ENCODE measurements at regions not wholly inside any gene's neighbourhood (a gene's known extent, or its start where the extent isn't known, plus 50 kb on each side); places are given as distances from the start of the nearest gene placed in this dataset.

- Mint-ChIP-seq H3K27me3 (ENCODE audit: low read depth) (no peaks in the 10 kb centered on the region), H3K4me1 (peaks cover 2% of the 10 kb centered on the region; the same call in 1 of the 2 replicates), H3K9me3 (peaks cover 52% of the 10 kb centered on the region), H3K27ac (no peak overlapping the region), H3K4me3 (no peak overlapping the region), H3K36me3 (peaks cover 31% of the 10 kb centered on the region)
- ATAC-seq, result no peak
- TF ChIP-seq ZNF263 (CRISPR knock-in tag; IDR thresholded peaks at IDR 0.05; ENCODE audit: low read depth) (no peak), RORB (CRISPR knock-in tag; IDR thresholded peaks at IDR 0.05) (no peak), ZMAT4 (CRISPR knock-in tag; IDR thresholded peaks at IDR 0.05) (no peak), E2F4 (CRISPR knock-in tag; IDR thresholded peaks at IDR 0.05; ENCODE audit: borderline replicate concordance, low read depth) (no peak), TCF7 (CRISPR knock-in tag; IDR thresholded peaks at IDR 0.05; ENCODE audit: low read depth) (no peak), ZNF532 (CRISPR knock-in tag; IDR thresholded peaks at IDR 0.05; ENCODE audit: borderline replicate concordance) (no peak), EMX1 (CRISPR knock-in tag; IDR thresholded peaks at IDR 0.05) (no peak), SOX15 (CRISPR knock-in tag; IDR thresholded peaks at IDR 0.05) (no peak), ZNF219 (CRISPR knock-in tag; IDR thresholded peaks at IDR 0.05; ENCODE audit: borderline replicate concordance) (no peak), AFF4 (CRISPR knock-in tag; IDR thresholded peaks at IDR 0.05; ENCODE audit: borderline replicate concordance) (no peak), NR1H2 (CRISPR knock-in tag; IDR thresholded peaks at IDR 0.05) (no peak), SP1 (CRISPR knock-in tag; conservative IDR thresholded peaks at IDR 0.05) (no peak), SMAD4 (CRISPR knock-in tag; IDR thresholded peaks at IDR 0.05) (no peak), CREM (CRISPR knock-in tag; IDR thresholded peaks at IDR 0.05) (no peak)
- TF ChIP-seq, protein P1, sequence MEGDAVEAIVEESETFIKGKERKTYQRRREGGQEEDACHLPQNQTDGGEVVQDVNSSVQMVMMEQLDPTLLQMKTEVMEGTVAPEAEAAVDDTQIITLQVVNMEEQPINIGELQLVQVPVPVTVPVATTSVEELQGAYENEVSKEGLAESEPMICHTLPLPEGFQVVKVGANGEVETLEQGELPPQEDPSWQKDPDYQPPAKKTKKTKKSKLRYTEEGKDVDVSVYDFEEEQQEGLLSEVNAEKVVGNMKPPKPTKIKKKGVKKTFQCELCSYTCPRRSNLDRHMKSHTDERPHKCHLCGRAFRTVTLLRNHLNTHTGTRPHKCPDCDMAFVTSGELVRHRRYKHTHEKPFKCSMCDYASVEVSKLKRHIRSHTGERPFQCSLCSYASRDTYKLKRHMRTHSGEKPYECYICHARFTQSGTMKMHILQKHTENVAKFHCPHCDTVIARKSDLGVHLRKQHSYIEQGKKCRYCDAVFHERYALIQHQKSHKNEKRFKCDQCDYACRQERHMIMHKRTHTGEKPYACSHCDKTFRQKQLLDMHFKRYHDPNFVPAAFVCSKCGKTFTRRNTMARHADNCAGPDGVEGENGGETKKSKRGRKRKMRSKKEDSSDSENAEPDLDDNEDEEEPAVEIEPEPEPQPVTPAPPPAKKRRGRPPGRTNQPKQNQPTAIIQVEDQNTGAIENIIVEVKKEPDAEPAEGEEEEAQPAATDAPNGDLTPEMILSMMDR (IDR thresholded peaks at IDR 0.05), result no peak
- CTCF ChIA-PET, result no interaction called here
- DNase-seq (ENCODE audit: low spot score), result no peak
- POLR2A ChIA-PET, result no interaction called here
Observed at GRCh38 chr3:173217127-173217526, 76.1 kb upstream of the SPATA16 start.

DNA sequence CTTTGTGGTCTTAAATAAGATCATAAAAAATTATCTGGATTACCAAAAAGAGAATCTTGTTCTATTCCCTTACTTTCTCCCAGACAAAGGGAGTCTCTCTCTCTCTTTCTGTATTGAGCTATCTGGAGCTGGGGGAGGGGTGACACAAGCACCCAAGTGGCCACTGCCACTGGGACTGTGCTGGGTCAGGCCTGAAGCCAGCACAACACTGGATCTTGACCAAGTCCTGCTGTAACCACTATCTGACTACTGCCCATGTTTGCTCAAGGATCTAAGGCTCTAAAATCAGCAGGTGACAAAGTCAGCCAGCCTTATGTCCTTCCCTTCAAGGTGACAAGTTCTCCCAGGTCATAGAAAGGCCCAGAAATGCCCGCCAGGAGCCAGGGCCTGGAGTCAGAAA lies 75.0 kb upstream of the SPATA16 start:
- Mint-ChIP-seq H3K4me1 (peaks cover 3% of the 10 kb centered on the region), H3K27ac (no peak overlapping the region), H3K9me3 (peaks cover 48% of the 10 kb centered on the region), H3K4me3 (no peak overlapping the region), H3K27me3 (ENCODE audit: low read depth) (no peaks in the 10 kb centered on the region), H3K36me3 (peaks cover 30% of the 10 kb centered on the region)
- DNase-seq (ENCODE audit: low spot score) (no peak), ATAC-seq (no peak)
- ChIA-PET POLR2A (no interaction called here), CTCF (no interaction called here)
- TF ChIP-seq MXD4 (CRISPR knock-in tag; IDR thresholded peaks at IDR 0.05; ENCODE audit: borderline replicate concordance) (no peak), ZNF138 (CRISPR knock-in tag; conservative IDR thresholded peaks at IDR 0.05) (no peak), ZNF232 (CRISPR knock-in tag; IDR thresholded peaks at IDR 0.05) (no peak), CDX4 (CRISPR knock-in tag; IDR thresholded peaks at IDR 0.05; ENCODE audit: borderline replicate concordance) (no peak), E2F4 (CRISPR knock-in tag; IDR thresholded peaks at IDR 0.05; ENCODE audit: borderline replicate concordance, low read depth) (no peak), FOXP1 (CRISPR knock-in tag; IDR thresholded peaks at IDR 0.05; ENCODE audit: borderline replicate concordance) (no peak), RORB (CRISPR knock-in tag; IDR thresholded peaks at IDR 0.05) (no peak), USF1 (CRISPR knock-in tag; IDR thresholded peaks at IDR 0.05) (no peak), ZNF423 (CRISPR knock-in tag; IDR thresholded peaks at IDR 0.05) (no peak), ZNF219 (CRISPR knock-in tag; IDR thresholded peaks at IDR 0.05; ENCODE audit: borderline replicate concordance) (no peak), ZNF263 (CRISPR knock-in tag; IDR thresholded peaks at IDR 0.05; ENCODE audit: low read depth) (no peak)
